HFFc6 (cell line): ENCODE measurements at regions not wholly inside any gene's neighbourhood (a gene's known extent, or its start where the extent isn't known, plus 50 kb on each side); places are given as distances from the start of the nearest gene placed in this dataset.
A peak's percentile ranks its signal among the peaks of the same experiment; 100 is the strongest.

Experiments
- DNase-seq: peaks from one replicate; pipeline ENCODE4 v3.0.0-alpha.2; 2018
- H3K27ac Mint-ChIP-seq: 2 replicates; pipeline ENCODE4 v1.8.0; 2020; ENCODE audit warnings: mild to moderate bottlenecking, mixed read lengths
- H3K27me3 Mint-ChIP-seq: 2 replicates; pipeline ENCODE4 v1.8.0; 2021; ENCODE audit warnings: mild to moderate bottlenecking, moderate library complexity, mixed read lengths; ENCODE audit not compliant: insufficient read depth
- H3K36me3 Mint-ChIP-seq: 2 replicates; pipeline ENCODE4 v1.8.0; 2021; ENCODE audit warnings: low read depth, mixed read lengths
- H3K4me1 Mint-ChIP-seq: 2 replicates; pipeline ENCODE4 v1.8.0; 2020; ENCODE audit warnings: low read depth, mixed read lengths
- H3K4me3 Mint-ChIP-seq: 2 replicates; pipeline ENCODE4 v1.8.0; 2020; ENCODE audit warnings: mild to moderate bottlenecking, moderate library complexity, mixed read lengths
- H3K9me3 Mint-ChIP-seq: 2 replicates; pipeline ENCODE4 v1.8.0; 2020; ENCODE audit warnings: mild to moderate bottlenecking, mixed read lengths
- TF ChIP-seq, protein P1 (sequence below): fragments of 200-600 bp; sonication (generic); IDR thresholded peaks from 2 replicates; pipeline ENCODE4 v1.5.0; 2021; ENCODE audit warnings: antibody characterized with exemption, mild to moderate bottlenecking

DNA sequence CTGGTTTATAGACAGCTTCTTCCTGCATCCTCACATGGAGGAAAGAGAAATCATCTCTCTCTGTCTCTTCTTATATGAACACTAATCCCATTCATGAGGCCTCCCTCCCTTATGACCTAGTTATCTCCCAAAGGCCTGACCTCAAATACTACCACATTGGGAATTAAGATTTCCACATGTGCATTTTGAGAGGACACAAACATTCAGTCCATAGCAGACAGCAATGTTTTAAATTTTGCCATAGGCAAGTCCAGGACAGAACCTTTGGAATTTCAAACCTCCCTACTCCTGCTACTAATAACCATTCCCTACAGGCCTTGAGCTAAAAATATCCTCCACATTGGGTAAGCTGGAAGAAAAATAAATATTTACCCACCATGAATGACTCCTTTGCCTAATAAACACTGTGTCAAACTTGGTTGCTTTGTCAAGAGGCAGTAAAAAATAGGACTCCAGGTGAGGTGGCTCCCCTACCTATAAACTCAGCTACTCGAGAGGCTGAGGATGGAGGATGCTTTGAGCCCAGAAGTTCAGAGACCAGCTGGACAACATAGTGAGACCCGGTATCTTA, 113.7 kb downstream of the ZNF281 start:
- Mint-ChIP-seq H3K4me1 (peaks cover 34% of the 10 kb centered on the region), H3K9me3 (no peaks in the 10 kb centered on the region), H3K27ac (peak overlapping the region; percentile 52), H3K4me3 (no peak overlapping the region), H3K36me3 (no peaks in the 10 kb centered on the region), H3K27me3 (no peaks in the 10 kb centered on the region)
- DNase-seq = peak; percentile 20
- TF ChIP-seq, protein P1, sequence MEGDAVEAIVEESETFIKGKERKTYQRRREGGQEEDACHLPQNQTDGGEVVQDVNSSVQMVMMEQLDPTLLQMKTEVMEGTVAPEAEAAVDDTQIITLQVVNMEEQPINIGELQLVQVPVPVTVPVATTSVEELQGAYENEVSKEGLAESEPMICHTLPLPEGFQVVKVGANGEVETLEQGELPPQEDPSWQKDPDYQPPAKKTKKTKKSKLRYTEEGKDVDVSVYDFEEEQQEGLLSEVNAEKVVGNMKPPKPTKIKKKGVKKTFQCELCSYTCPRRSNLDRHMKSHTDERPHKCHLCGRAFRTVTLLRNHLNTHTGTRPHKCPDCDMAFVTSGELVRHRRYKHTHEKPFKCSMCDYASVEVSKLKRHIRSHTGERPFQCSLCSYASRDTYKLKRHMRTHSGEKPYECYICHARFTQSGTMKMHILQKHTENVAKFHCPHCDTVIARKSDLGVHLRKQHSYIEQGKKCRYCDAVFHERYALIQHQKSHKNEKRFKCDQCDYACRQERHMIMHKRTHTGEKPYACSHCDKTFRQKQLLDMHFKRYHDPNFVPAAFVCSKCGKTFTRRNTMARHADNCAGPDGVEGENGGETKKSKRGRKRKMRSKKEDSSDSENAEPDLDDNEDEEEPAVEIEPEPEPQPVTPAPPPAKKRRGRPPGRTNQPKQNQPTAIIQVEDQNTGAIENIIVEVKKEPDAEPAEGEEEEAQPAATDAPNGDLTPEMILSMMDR = no peak

DNA sequence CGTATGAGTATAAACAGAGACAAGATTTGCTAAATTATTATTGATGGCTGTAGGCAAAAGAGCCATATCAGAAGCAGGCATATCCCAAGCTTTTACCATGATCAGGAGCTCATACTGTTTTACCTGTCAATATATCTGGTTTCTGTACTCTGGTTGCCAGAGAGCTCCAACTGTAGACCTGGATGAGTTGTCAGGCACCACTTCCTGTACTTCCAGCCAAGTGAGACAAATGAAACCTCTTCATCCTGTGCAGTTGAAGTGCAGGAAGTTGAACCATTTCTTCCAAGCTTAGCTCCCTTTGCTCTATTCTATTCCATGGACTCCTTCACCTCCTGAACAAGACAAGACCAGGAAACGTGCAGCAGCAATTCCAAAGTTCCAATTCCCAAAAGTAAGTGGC, 115.6 kb downstream of the ZNF281 start:
- Mint-ChIP-seq H3K4me1 (peaks cover 37% of the 10 kb centered on the region), H3K27me3 (no peaks in the 10 kb centered on the region), H3K9me3 (no peaks in the 10 kb centered on the region), H3K36me3 (no peaks in the 10 kb centered on the region), H3K4me3 (no peak overlapping the region), H3K27ac (no peak overlapping the region)
- TF ChIP-seq, protein P1 = no peak
- no peak for DNase-seq

DNA sequence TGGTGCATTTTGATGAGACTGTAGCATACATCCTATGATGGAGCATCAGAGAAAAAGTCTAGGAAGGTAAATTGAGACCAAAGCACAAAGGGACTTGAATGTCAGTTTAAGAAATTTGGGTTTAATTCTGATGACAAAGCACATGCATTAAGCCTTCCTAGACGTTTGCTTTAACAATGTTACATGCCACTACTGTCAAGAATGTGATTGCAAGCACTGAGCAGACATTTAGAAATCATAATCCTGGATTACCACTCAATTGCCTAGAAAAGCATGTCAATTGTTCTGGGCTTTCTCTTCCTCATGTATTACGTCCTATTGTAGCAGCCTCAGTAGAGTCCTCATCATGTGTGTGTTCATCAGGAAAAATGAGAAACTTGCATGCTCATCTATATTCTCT, 117.1 kb downstream of the ZNF281 start:
- Mint-ChIP-seq H3K27me3 (no peaks in the 10 kb centered on the region), H3K4me3 (no peak overlapping the region), H3K4me1 (peaks cover 42% of the 10 kb centered on the region), H3K27ac (no peak overlapping the region), H3K36me3 (no peaks in the 10 kb centered on the region), H3K9me3 (no peaks in the 10 kb centered on the region)
- DNase-seq = no peak
- TF ChIP-seq, protein P1 = no peak

DNA sequence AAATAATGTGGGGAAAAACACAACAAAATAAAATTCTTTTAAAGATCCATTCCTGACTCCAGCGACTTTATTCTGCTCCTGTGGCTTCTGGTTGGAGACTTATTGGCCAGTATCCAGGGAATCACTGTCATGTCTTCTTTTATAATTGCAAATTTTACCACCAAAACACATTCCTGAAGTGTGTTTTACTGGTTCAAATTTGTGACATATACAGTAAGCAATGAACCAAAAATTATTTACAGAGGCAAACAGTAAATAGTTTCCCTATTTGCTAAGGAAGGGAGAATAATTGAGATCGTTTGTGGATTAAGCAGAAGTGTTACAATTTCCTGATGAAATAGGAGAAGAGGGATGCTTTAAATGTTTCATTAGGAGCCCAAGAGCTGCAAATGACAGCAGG, 118.7 kb downstream of the ZNF281 start:
- Mint-ChIP-seq H3K27me3 (no peaks in the 10 kb centered on the region), H3K4me1 (peaks cover 35% of the 10 kb centered on the region), H3K27ac (no peak overlapping the region), H3K4me3 (no peak overlapping the region), H3K36me3 (no peaks in the 10 kb centered on the region), H3K9me3 (no peaks in the 10 kb centered on the region)
- TF ChIP-seq, protein P1 = no peak
- DNase-seq = no peak

DNA sequence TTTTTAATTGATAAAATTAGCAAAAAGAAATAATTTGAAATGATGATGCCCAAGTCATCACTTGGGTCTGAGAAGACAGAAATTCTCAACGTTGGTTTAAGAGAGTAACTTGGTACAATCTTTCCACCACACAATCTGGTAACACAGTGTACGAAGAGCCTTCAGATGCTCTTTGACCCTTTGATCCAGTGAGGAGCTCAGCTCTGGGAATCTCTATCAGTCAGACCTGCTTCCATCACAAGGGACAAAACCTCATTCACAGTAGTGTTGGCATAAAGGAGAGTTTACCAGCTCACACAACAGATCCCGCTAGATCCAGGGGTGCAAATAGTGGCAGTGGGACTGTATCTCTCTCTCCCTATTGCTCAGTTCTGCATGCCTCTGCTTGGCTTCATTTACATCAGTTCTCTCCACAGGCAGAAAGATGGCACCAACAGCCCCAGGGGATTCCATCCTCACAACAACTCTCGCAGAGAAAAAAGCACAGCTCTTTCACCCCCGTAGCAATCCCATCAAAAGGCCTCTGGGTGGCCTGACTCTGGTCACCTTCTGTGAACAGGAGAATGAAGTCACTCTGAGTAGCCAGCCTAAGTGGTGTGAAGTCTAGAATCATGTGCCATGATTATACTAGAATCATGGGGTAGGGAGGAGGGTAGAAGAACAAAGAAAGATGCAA, 119.7 kb downstream of the ZNF281 start:
- TF ChIP-seq, protein P1 = peak; percentile 30
- DNase-seq = peak; percentile 6
- H3K27ac Mint-ChIP-seq = no peak overlapping the region
- H3K27me3 Mint-ChIP-seq = no peaks in the 10 kb centered on the region
- H3K36me3 Mint-ChIP-seq = no peaks in the 10 kb centered on the region
- H3K4me3 Mint-ChIP-seq = no peak overlapping the region
- H3K9me3 Mint-ChIP-seq = no peaks in the 10 kb centered on the region
- peaks cover 32% of the 10 kb centered on the region for H3K4me1 Mint-ChIP-seq
